NCI-H2081 treated with DMSO at 0.1 percent for 48 hours (cell line): ENCODE measurements at regions not wholly inside any gene's neighbourhood (a gene's known extent, or its start where the extent isn't known, plus 50 kb on each side); places are given as distances from the start of the nearest gene placed in this dataset.

Experiments
- DNase-seq: peaks from one replicate; lab custom pipeline; 2025; lab: John Stamatoyannopoulos, UW

GRCh38 chr7:10888861-10889260 lies 84.8 kb upstream of the PHF14 start:
- DNase-seq = no peak

GRCh38 chr7:10889266-10889898 lies 84.3 kb upstream of the PHF14 start:
- DNase-seq = peak; percentile 6

GRCh38 chr7:10908600-10908999 lies 65.1 kb upstream of the PHF14 start:
- no peak for DNase-seq

GRCh38 chr7:10910447-10910846 lies 63.2 kb upstream of the PHF14 start:
- no peak for DNase-seq

GRCh38 chr7:10912077-10912476 lies 61.6 kb upstream of the PHF14 start:
- DNase-seq = no peak

GRCh38 chr7:10913457-10913856 lies 60.2 kb upstream of the PHF14 start:
- no peak for DNase-seq

- no peak for DNase-seq
These were observed 55.5 kb upstream of the PHF14 start for GRCh38 chr7:10918093-10918590.

- no peak for DNase-seq
These were observed 53.7 kb upstream of the PHF14 start for GRCh38 chr7:10919923-10920322.
